Stimulated activated naive CD8-positive, alpha-beta T cell treated with anti-CD3 and anti-CD28 coated beads, Interleukin-15, Interleukin-2, amounts not matched to agents 100 U/mL and 50 U/mL, for 24 hours (primary cell): ENCODE measurements at regions not wholly inside any gene's neighbourhood (a gene's known extent, or its start where the extent isn't known, plus 50 kb on each side); places are given as distances from the start of the nearest gene placed in this dataset.
"Not testable (repeated sequence)": the region's sequence is repeated elsewhere in the genome, so short reads cannot be mapped to it uniquely, and the experiment has no call there.

Experiments used
- ATAC-seq: fragments of 150-1000 bp; cut with Tn5 transposase; one replicate; pipeline ENCODE4 v1.10.0; 2021
- DNase-seq: peaks from one replicate; pipeline ENCODE4 v3.0.0; 2021

DNA sequence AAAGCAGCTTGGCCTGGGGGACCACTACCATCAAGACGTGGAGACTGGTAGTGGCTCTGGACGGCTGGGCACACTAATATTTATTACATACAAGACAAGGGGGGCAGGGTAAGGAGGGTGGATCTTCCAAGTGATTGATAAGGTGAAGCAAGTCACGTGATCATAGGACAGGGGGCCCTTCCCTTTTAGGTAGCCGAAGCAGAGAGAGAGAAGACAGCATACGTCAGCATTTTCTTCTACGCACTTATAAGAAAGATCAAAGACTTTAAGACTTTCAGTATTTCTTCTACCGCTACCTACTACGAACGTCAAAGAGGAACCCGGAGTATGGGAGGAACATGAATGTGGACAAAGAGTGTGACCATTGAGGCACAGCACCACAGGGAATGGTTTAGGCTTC, 307.9 kb downstream of the RPIA start:
- DNase-seq (no peak), ATAC-seq (no peak)

DNA sequence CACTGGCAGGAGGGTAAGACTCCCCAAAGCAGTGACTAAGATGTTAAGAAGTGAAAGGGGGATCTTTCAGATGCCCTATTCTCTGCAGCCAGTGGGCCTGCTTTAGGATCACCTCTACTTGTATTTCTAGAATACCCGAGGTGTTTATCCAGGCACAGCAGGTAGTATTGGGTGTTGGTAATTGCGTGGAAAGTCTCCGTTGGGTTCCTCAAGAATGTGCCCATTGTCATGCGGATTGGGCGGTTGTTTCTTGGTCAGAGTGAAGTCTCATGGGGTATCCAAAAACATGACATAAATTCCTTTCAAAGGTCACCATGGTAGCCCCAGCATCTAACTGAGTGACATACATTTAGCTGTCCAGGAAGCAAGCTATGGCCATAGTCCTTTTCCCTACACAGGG, 308.8 kb downstream of the RPIA start:
- ATAC-seq: no peak
- no peak for DNase-seq

DNA sequence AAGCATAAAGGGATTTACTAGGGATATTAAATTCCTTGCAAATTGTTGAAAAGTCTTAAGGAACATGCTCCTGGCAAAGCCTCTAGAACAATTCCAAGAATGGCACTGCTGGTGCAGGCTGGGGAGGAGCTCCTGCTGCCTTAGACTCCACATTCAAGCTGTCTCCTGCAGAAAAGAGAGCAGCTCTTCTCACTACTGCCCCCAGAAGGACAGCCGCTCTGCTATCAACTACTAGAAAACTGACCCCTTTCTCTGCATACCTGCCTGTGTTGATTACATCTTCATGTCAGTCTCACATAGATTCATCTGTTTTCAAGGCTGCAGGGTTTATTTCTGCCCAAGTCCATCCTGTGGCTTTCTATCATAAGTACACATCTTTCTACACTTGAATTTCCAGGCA, 312.8 kb downstream of the RPIA start:
- not testable (repeated sequence) for DNase-seq, ATAC-seq

DNA sequence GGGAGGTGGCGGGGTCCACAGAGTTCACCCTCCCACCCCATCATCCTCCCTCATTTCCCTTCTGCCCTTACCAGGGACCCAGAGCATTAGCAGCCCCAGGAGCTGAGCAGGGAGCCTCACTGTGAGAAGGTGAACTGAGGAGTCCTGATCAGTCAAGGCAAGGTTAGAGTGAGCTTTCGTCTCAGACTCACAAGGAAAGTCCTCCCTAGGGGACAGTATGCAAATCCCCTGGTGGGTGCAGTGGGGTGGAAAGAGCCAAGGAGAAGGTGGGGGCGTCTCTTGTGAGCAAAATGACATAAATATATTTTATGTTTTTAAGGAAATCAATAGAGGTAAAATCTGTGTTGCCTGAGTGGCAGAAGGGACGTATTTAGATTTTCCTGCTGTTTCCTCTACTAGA, 329.1 kb downstream of the RPIA start:
- ATAC-seq: not testable (repeated sequence)

DNA sequence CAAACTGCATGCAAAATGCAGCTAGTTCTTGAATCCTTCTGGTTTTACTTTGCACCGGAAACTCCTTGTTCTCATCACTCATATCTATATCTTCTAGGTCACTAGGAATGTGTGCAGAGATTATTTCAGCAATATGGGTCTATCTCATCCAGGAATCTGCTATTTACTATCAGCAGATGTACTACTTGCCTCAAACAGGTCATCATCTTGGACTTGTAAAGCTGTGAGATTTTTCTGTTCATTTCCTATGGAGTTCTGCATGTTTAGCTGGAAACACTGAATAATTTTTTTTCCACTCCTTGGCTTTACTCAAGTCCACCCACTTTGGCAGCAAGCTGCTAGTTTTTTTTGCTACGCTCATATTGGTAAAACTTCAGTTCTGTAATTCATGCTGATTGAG, 334.8 kb downstream of the RPIA start:
- ATAC-seq, DNase-seq: not testable (repeated sequence)

More for the DNA sequence above, 329.1 kb downstream of the RPIA start:
- not testable (repeated sequence) for DNase-seq

DNA sequence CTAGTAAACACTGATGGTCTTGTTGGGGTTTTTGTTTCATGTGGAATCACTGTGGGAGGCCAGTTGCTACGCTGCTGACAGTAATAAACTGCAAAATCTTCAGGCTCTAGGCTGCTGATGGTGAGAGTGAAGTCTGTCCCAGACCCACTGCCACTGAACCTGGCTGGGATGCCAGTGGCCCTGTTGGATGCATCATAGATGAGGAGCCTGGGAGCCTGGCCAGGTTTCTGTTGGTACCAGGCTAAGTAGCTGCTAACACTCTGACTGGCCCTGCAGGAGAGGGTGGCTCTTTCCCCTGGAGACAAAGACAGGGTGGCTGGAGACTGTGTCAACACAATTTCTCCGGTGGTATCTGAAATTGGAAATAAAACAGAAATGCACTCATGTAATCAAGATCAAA, 335.6 kb downstream of the RPIA start:
- not testable (repeated sequence) for ATAC-seq, DNase-seq

DNA sequence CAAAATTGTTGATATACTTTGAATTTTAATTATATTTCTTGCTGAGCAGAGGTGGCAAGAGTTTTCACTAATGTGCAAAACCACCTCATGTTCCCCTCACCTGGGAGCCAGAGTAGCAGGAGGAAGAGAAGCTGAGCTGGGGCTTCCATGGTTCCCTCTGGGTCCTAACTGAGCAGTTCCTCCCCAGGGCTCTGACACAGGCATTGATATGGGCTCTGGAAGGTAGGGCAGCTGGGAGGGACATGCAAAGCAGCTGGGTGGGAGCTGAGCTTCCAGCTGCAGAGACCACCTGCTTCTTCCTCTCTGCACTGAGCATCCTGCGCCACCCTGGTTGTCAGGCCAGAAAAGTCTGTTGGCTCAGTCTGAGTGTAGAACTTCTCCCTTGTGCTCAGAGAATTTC, 336.1 kb downstream of the RPIA start:
- not testable (repeated sequence) for ATAC-seq, DNase-seq

DNA sequence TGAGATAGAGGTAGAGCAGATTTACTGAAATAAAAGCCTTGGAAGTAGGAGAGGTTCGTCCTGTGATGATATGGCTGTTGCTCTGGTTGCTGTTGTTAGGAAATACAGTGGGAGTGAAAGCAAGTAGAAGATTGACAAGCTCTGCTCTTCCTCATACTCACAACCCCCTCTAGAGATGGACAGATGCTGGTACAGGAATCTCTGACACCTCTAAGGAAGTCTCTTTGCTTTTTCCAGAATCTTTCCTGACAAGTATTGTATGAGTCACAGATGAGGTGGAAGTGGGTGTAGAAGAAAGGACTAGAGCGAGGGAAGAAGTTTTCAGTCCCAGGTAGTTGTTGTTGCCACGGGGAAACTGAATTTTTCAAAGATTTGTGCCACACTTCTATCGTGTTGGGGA, 337.8 kb downstream of the RPIA start:
- DNase-seq, ATAC-seq: not testable (repeated sequence)

DNA sequence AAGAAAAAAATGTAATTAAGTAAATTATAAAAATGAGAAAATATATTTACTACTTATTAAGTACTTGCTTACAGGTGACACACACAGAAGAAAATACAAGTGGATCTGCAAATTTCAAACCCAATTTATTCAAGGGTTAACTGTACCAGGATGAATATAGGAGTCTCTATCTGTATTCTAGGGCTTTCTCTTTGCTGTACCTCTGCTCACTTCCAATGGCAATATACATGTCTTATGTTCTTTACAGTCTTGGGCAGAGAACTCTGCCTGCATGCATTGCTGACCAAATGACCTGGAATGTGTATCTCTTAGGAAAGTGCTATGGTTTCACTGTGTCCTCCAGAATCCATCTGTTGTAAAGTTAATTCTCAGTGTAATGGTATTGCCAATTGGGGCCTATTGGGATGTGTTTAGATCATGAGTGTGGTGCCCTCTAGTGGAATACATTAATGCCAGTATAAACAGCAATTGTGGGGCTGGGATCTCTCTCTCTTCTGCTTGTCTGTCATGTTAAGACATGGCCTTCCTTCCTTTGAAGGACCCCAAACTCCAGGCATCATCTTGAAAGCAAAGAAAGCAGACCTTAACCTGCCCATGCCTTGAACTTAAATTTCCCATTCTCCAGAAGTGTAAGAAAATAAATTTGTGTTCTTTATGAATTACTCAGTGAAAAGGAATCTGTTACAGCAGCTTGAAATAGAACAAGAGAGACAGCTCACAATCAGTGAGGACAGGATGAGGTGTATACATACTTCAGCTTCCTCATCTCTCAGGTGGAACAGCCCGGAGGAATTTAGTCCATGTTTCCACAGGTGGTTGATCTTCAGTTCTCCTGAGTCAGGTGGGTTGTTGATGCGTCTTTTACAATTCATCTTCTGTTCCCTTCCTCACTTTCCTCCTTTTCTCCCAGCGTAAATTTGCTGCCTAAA, 356.9 kb downstream of the RPIA start:
- not testable (repeated sequence) for ATAC-seq, DNase-seq

DNA sequence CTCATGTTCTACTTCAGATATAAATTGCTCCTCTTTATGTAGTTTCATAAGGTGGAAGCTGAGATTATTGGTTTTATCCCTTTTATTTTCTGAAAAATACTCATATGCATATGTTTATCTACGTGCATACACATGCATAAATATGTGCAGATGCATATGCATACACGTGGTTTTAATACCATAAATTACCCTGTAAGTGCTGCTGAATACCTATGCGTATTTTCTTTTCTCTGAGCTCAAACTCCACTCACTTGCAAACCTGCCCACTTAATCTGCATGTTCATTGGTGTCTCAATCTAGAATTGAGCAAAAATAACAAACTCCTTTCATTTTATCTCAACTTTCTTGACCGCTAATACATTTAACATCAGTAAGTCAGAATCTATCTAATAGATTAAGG, 367.1 kb downstream of the RPIA start:
- not testable (repeated sequence) for ATAC-seq, DNase-seq

DNA sequence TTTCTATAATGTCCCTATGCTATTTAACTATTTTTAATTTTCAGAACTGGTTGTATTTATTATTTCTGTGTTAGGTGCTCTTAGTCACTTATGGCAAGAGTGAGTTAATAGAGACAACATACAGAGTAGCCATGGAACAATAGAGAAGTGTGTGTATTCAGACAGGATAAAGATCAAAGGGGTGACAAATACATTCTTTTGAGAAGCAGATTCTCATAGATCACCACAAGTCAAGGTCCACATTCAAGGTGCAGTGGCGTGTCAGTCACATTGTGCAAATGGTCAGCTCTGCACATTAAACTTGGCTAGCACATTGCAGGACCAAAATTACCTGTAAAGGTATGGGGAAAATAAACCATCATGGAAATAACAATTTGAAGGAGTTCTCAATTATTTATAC, 369.7 kb downstream of the RPIA start:
- DNase-seq, ATAC-seq: not testable (repeated sequence)

DNA sequence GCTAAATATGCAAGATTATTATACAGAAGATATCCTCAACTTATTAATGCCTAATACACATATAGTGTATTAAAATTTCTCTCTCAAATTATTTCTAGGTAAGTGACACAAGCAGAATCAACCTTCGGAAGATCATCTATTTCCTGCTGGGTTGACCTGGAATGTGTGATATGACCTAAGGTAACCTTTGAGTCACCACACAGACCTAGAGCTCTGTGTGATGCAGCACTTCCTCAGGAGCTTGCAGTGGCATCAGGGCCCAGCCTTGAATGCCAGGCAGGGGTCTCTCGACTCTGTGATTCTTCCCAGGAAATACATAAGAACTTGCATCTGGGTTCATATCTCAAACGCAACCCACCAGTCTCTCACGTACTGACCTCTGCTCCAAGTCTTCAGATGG, 385.3 kb downstream of the RPIA start:
- not testable (repeated sequence) for DNase-seq, ATAC-seq

DNA sequence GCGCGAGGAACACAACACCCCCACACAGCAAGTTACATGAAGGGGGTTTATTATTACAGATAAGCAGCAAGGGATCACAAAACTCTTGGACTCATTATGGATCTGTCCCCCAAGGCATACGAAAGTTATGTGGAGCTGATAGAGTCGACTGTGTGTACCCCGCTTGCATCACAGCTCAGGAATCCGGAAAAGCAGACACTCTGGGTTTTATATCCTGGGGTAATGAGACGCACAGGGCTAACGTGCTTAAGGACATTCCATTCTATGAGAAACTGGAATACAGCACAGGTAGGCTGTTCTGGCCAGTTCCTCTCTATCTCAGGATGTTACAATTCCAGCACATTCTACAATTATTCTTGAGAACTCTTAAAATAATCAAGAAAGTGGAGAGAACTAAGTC, 401.4 kb downstream of the RPIA start:
- DNase-seq, ATAC-seq: not testable (repeated sequence)

DNA sequence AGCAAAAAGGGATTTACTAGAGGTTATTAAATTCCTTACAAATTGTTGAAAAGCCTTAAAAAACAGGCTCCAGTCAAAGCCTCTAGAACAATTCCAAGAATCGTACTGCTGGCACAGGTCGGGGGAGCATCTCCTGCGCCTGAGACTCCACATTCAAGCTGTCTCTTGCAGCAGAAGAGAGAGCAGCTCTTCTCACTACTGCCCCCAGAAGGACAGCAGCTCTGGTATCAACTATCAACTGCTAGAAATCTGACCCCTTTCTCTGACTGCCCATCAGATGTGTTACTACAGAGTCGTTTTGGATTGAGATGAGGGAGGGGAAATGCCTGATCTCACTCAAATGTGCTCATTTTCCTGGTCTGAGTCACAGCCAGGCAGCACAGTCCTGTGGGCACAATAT, 403.6 kb downstream of the RPIA start:
- not testable (repeated sequence) for DNase-seq, ATAC-seq

DNA sequence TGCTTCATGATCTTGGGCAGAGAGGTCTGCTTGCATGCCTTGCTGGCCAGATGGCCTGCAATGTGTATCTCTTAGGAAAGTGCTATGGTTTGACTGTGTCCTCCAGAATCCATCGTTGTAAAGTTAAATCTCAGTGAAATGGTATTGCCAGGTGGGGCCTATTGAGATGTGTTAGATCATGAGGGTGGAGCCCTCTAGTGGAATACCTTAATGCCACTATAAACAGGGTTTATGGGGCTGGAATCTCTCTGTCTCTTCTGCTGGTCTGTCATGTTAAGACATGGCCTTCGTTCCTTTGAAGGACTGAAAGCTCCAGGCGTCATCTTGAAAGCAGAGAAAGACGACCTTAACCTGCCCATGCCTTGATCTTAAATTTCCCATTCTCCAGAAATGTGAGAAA, 411.1 kb downstream of the RPIA start:
- not testable (repeated sequence) for DNase-seq, ATAC-seq

DNA sequence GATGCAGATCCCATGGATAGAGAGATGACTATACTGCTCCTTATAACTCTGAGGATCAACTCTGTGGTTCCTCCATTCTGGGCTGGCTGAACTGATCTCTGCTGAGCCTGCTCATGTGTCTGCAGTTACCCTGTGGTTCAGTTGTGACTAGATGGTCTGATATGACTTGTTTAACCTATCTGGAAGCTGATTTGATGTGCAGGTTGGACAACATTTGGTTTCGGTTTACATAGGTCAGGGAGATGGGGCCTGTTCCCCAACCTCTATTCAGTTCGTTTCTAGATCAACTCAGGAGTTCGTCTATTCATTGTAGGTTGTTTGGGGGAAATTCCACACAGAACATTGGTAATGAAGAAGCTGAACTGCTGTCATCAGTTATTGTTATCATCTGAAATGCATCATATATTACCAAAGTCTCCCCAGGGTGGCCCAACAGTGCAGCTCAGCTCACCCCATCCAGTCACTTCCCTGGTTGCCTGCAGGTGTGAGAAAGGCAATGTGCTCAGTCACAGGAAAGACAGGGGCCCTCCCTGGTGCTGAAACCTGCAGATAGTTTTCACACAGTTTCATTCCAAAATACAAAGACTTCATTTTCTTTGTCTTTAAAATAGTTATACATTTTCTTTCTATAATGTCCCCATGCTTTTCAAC, 415.0 kb downstream of the RPIA start:
- DNase-seq, ATAC-seq: not testable (repeated sequence)

DNA sequence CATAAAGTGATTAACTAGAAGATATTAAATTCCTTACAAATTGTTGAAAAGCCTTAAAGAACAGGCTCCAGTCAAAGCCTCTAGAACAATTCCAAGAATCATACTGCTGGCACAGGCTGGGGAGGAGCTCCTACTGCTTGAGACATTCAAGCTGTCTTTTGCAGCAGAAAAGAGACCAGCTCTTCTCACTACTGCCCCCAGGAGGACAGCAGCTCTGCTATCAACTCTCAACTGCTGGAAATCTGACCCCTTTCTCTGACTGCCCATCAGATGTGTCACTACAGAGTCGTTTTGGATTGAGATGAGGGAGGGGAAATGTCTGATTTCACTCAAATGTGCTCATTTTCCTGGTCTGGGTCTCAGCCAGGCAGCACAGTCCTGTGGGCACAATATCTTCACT, 421.0 kb downstream of the RPIA start:
- not testable (repeated sequence) for DNase-seq, ATAC-seq

DNA sequence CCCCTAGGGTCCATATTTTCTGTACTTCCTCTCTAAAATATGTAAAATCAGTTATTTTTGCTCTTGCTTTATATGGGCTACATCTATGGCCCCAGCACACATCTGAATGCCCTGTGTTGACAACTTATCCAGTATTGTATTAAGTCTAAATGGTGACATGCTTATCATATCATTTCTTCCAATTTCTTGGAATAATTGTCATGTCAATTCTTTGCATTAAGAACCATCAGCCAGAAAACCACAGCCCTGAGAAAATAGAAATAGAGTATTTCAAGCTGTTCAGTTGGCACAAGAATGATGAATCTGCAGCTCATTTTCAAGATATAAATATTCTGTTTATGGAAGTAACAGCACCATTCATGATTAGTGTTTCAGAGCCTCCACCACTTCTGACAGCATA, 421.8 kb downstream of the RPIA start:
- not testable (repeated sequence) for DNase-seq, ATAC-seq

DNA sequence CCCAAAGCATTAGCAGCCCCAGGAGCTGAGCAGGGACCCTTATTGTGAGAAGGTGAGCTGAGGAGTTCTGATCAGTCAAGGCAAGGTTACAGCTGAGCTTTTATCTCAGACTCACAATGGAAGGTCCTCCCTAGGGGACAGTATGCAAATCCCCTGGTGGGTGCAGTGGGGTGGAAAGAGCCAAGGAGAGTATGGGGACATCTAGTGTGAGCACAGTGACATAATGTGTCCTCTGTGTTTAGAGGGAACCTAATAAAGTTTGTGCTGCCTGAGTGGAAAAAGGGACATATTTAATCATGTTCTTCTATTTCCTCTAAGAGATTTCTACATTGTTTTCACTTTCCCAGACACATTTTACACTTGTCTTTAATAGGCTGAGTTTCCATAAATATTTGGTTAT, 438.0 kb downstream of the RPIA start:
- not testable (repeated sequence) for ATAC-seq, DNase-seq

DNA sequence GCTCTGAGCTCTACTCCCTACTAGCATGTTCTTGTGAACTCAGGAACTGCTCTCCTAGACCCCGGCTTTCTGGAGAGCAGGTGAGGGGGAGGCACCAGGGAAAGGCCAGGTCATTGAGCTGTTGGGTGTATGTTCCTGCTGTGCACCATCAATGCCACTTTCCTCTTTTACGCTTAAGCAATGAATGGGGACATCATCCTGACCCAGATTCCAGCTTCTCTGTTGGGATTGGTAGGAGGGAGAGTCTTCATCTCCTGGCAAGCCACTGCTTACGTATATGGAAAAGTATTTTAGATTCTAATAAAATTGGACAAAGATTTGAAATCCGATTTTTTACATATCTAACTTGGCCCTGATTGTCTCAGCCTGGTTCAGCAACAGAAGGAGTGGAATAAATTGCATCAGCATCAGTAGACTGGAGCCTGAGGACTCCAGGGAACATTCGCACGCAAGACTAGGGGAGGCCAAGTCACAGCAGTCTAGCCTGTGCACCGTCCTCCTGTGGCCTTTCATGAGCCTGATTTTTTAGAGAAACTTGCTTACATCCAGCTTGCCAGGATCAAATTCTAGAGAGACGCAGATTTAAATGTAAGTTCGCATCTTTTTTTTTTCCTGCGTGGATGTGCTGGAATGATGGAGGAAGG, 439.3 kb downstream of the RPIA start:
- ATAC-seq, DNase-seq: not testable (repeated sequence)

DNA sequence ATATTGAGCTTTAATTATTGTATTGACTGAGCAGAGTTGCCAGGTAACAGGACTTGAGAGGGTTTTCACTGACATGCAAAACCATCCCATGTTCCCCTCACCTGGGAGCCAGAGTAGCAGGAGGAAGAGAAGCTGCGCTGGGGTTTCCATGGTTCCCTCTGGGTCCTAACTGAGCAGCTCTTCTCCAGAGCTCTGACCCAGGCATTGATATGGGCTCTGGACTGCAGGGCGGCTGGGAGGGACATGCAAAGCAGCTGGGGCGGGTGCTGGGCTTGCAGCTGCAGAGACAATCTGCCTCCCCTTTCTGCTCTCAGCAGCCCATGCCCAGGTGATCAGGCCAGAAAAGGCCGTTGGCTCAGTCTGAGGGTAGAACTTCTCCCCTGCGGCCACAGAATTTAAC, 451.5 kb downstream of the RPIA start:
- DNase-seq, ATAC-seq: not testable (repeated sequence)

DNA sequence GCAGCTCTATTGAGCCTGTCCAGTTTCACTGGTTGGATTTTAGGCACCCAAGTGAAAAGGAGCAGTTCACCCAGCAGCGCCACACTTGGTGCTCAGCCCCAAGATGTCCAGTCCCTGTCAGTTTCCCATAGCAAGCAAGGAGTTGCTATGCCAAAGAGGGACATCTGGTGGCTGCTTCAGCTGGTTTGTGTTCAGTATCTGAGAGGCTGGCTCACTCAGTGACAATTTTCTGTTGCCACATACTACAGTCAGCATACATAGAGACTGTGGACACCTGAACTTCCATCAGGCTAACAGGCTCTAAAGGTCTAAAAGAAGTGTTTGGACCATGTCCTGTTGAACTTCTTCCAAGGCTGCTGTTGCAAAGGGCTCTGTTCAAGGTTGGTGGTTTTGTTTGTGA, 453.9 kb downstream of the RPIA start:
- DNase-seq, ATAC-seq: not testable (repeated sequence)
